Hepatocyte (in vitro differentiated cells): ENCODE measurements at regions not wholly inside any gene's neighbourhood (a gene's known extent, or its start where the extent isn't known, plus 50 kb on each side); places are given as distances from the start of the nearest gene placed in this dataset.

Experiments
- CTCF ChIP-seq: fragments of 200-600 bp; sonication (generic); IDR thresholded peaks from 2 replicates; pipeline ENCODE4 v1.5.1; 2016; ENCODE audit warnings: antibody characterized with exemption, mild to moderate bottlenecking; ENCODE audit not compliant: poor library complexity
- EZH2 ChIP-seq: fragments of 200-600 bp; sonication (generic); IDR thresholded peaks from 2 replicates; pipeline ENCODE4 v1.6.1; 2016; ENCODE audit warnings: antibody characterized with exemption, mild to moderate bottlenecking, borderline replicate concordance
- EZH2phosphoT487 ChIP-seq: fragments of 200-600 bp; sonication (generic); IDR thresholded peaks from one replicate; pipeline ENCODE4 v1.6.1; 2018; ENCODE audit warnings: antibody characterized with exemption, mild to moderate bottlenecking, low read depth, moderate library complexity; ENCODE audit not compliant: unreplicated experiment, severe bottlenecking

DNA sequence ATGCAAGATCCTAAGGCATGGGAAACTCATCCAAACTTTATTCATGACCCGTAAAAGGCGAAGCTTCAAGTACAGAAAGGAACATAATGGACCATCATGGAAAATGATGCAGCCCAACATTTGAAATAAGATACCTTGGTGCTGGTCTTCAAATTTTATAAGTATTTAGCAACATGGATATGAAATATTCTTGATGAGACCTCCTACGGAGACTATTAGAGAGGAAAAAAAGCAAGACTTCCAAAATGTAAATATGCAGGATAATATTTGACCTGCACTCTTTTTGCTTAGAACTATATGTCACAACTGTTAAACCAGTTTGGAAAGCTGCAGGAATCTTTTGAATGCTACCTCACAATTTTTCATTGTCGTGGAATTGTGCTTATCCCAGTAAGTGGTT, 168.8 kb upstream of the ARID2 start:
- TF ChIP-seq CTCF (no peak), EZH2 (no peak), EZH2phosphoT487 (no peak)
